ENCODE measurements at regions not wholly inside any gene's neighbourhood (a gene's known extent, or its start where the extent isn't known, plus 50 kb on each side); places are given as distances from the start of the nearest gene placed in this dataset.

DNA sequence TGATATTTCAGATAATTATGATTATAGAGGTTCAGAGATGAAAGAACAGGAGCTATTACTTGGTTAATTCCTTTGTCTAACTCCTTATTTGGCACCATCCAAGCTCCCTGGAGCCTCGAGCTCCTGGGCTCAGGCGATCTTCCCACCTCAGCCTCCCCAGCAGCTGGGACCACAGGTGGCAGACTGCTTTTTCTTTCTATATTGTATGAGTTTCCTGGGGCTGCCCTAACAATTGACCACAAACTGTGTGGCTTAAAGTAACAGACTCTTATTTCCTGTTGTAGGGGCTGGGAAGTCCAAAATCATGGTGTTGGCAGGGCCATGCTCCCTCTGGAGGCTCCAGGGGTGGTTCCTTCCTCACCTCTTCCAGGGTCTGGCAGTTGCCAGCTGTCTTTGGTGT, 163.3 kb upstream of the ADCY1 start:
- Mint-ChIP-seq H3K4me3 (ENCODE audit: unreplicated experiment) (no peak overlapping the region), H3K36me3 (ENCODE audit: unreplicated experiment) (peaks cover 5% of the 10 kb centered on the region), H3K9me3 (ENCODE audit: unreplicated experiment) (peaks cover 3% of the 10 kb centered on the region), H3K4me1 (ENCODE audit: low read depth, unreplicated experiment) (no peaks in the 10 kb centered on the region), H3K27ac (ENCODE audit: unreplicated experiment) (no peak overlapping the region), H3K27me3 (ENCODE audit: unreplicated experiment) (peaks cover 3% of the 10 kb centered on the region)
- no peak for DNase-seq
- TF ChIP-seq, protein P1, sequence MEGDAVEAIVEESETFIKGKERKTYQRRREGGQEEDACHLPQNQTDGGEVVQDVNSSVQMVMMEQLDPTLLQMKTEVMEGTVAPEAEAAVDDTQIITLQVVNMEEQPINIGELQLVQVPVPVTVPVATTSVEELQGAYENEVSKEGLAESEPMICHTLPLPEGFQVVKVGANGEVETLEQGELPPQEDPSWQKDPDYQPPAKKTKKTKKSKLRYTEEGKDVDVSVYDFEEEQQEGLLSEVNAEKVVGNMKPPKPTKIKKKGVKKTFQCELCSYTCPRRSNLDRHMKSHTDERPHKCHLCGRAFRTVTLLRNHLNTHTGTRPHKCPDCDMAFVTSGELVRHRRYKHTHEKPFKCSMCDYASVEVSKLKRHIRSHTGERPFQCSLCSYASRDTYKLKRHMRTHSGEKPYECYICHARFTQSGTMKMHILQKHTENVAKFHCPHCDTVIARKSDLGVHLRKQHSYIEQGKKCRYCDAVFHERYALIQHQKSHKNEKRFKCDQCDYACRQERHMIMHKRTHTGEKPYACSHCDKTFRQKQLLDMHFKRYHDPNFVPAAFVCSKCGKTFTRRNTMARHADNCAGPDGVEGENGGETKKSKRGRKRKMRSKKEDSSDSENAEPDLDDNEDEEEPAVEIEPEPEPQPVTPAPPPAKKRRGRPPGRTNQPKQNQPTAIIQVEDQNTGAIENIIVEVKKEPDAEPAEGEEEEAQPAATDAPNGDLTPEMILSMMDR (IDR thresholded peaks at IDR 0.05; ENCODE audit: partially characterized antibody, unreplicated experiment), result no peak

DNA sequence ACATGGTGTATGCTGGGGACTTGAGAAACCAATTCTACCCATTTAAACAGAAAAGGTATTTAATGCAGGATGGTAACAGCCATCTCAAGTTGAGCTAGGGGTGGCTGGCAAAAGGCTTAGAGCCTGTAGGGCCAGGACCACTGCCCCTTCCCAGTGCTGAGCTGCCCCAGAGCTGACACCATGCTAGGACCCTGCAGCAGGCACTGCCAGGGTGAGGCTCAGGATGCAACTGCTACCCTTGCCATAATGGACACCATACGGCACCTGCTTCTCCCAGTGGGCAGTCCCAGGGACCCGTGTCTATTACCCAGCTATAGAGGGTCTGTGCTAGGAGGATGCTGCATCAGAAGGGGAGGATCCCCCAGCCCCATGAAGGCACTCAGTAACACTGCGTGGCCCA, 160.7 kb upstream of the ADCY1 start:
- TF ChIP-seq, protein P1 (IDR thresholded peaks at IDR 0.05; ENCODE audit: partially characterized antibody, unreplicated experiment), result no peak
- Mint-ChIP-seq H3K4me1 (ENCODE audit: low read depth, unreplicated experiment) (no peaks in the 10 kb centered on the region), H3K27ac (ENCODE audit: unreplicated experiment) (no peak overlapping the region), H3K4me3 (ENCODE audit: unreplicated experiment) (no peak overlapping the region), H3K27me3 (ENCODE audit: unreplicated experiment) (peaks cover 3% of the 10 kb centered on the region), H3K9me3 (ENCODE audit: unreplicated experiment) (peaks cover 5% of the 10 kb centered on the region), H3K36me3 (ENCODE audit: unreplicated experiment) (peaks cover 5% of the 10 kb centered on the region)
- DNase-seq, result no peak

DNA sequence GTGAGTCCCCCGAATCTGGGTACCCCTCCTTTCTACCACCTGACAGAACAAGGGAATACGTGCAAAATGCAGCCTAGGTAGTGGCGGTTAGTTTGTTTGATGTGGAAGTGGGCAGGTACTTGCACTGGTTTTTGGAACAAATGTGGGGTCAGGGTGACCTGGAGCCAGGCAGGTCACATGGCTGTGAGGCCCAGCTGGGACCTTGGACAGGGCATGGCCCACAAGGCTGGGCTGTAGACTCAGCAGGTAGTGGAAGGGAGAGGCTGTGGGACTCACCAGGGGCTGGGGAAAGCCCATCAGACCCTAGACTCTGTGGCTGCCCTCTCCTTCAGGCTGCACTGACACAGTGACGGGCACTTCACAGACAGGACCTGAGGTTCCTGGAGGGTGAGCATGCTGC, 159.9 kb upstream of the ADCY1 start:
- H3K9me3 Mint-ChIP-seq (ENCODE audit: unreplicated experiment), result peaks cover 5% of the 10 kb centered on the region
- H3K4me3 Mint-ChIP-seq (ENCODE audit: unreplicated experiment), result no peak overlapping the region
- no peak for DNase-seq
- no peak overlapping the region for H3K27ac Mint-ChIP-seq (ENCODE audit: unreplicated experiment)
- TF ChIP-seq, protein P1 (IDR thresholded peaks at IDR 0.05; ENCODE audit: partially characterized antibody, unreplicated experiment), result no peak
- H3K36me3 Mint-ChIP-seq (ENCODE audit: unreplicated experiment), result peaks cover 5% of the 10 kb centered on the region
- no peaks in the 10 kb centered on the region for H3K4me1 Mint-ChIP-seq (ENCODE audit: low read depth, unreplicated experiment)
- H3K27me3 Mint-ChIP-seq (ENCODE audit: unreplicated experiment), result peaks cover 3% of the 10 kb centered on the region

DNA sequence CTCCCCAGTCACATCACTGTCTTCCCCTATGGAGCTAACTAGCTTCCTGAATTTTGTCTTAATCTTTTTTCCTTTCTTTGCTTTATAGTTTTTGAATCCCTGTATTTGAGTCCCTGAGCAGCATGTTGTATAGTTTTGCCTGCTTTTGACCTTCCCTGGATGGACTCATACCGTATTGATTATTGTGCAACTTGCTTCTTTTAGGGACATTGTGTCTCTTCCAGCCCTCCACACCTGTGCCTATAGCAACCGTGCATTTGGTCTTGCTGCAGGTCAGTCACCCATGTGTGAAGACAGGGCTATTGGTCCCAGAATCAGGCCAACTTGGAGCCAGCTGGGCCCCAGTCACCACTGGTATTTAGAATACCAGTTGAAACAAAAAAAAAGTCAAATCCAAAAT, 158.9 kb upstream of the ADCY1 start:
- peaks cover 5% of the 10 kb centered on the region for H3K9me3 Mint-ChIP-seq (ENCODE audit: unreplicated experiment)
- TF ChIP-seq, protein P1 (IDR thresholded peaks at IDR 0.05; ENCODE audit: partially characterized antibody, unreplicated experiment), result no peak
- no peak for DNase-seq

DNA sequence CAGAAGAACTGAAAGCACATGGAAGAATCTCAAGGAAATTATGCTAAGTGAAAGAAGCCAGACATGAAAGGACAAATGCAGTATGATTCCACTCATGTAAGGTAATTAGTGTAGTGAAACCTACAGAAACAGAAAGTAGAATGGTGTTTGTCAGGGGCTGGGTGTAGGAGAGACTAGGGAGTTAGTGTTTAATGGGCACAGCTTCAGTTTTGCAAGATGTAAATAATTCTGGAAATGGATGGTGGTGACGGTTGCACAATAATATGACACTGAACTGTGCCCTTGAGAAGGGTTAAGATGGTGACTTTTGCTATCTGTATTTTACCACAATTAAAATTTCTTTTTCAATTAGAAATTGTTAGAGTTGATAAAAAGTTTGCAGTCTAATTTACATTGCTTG, 157.3 kb upstream of the ADCY1 start:
- TF ChIP-seq, protein P1 (IDR thresholded peaks at IDR 0.05; ENCODE audit: partially characterized antibody, unreplicated experiment), result no peak
- H3K4me3 Mint-ChIP-seq (ENCODE audit: unreplicated experiment), result no peak overlapping the region
- peaks cover 5% of the 10 kb centered on the region for H3K9me3 Mint-ChIP-seq (ENCODE audit: unreplicated experiment)
- H3K27me3 Mint-ChIP-seq (ENCODE audit: unreplicated experiment), result peaks cover 3% of the 10 kb centered on the region
- no peak overlapping the region for H3K27ac Mint-ChIP-seq (ENCODE audit: unreplicated experiment)
- DNase-seq, result no peak
- H3K36me3 Mint-ChIP-seq (ENCODE audit: unreplicated experiment), result no peaks in the 10 kb centered on the region
- no peaks in the 10 kb centered on the region for H3K4me1 Mint-ChIP-seq (ENCODE audit: low read depth, unreplicated experiment)

More for the DNA sequence above, 158.9 kb upstream of the ADCY1 start:
- H3K27me3 Mint-ChIP-seq (ENCODE audit: unreplicated experiment), result peaks cover 3% of the 10 kb centered on the region
- H3K4me1 Mint-ChIP-seq (ENCODE audit: low read depth, unreplicated experiment), result no peaks in the 10 kb centered on the region
- no peak overlapping the region for H3K27ac Mint-ChIP-seq (ENCODE audit: unreplicated experiment)
- no peak overlapping the region for H3K4me3 Mint-ChIP-seq (ENCODE audit: unreplicated experiment)
- peaks cover 5% of the 10 kb centered on the region for H3K36me3 Mint-ChIP-seq (ENCODE audit: unreplicated experiment)

Measured in glutamatergic neuron (in vitro differentiated cells).